ENCODE measurements at regions not wholly inside any gene's neighbourhood (a gene's known extent, or its start where the extent isn't known, plus 50 kb on each side); places are given as distances from the start of the nearest gene placed in this dataset.

- no peak overlapping the region for H3K9ac ChIP-seq (ENCODE audit: low read length)
- no peak overlapping the region for H3K4me3 ChIP-seq (ENCODE audit: low read depth in 1 of 2, low read length in 2 of 2)
- no peaks in the 10 kb centered on the region for H3K36me3 ChIP-seq (ENCODE audit: insufficient read depth, low read length)
- no peaks in the 10 kb centered on the region for H3K4me1 ChIP-seq (ENCODE audit: insufficient read depth, low read length)
- H3K27ac ChIP-seq (ENCODE audit: low read depth, low read length), result no peak overlapping the region
- no peaks in the 10 kb centered on the region for H3K9me3 ChIP-seq (ENCODE audit: low read length)
- no peaks in the 10 kb centered on the region for H3K27me3 ChIP-seq (ENCODE audit: control insufficient read depth in 1 of 2, insufficient read depth in 2 of 2, low read length in 2 of 2)
These were observed 211.8 kb downstream of the ENGASE start for GRCh38 chr17:79286440-79286839.

GRCh38 chr17:79285973-79286372, 211.3 kb downstream of the ENGASE start:
- no peaks in the 10 kb centered on the region for H3K36me3 ChIP-seq (ENCODE audit: insufficient read depth, low read length)
- H3K9me3 ChIP-seq (ENCODE audit: low read length), result no peaks in the 10 kb centered on the region
- no peak overlapping the region for H3K4me3 ChIP-seq (ENCODE audit: low read depth in 1 of 2, low read length in 2 of 2)
- no peak overlapping the region for H3K9ac ChIP-seq (ENCODE audit: low read length)
- no peaks in the 10 kb centered on the region for H3K4me1 ChIP-seq (ENCODE audit: insufficient read depth, low read length)
- no peaks in the 10 kb centered on the region for H3K27me3 ChIP-seq (ENCODE audit: control insufficient read depth in 1 of 2, insufficient read depth in 2 of 2, low read length in 2 of 2)
- H3K27ac ChIP-seq (ENCODE audit: low read depth, low read length), result no peak overlapping the region

GRCh38 chr17:79282294-79282693, 207.7 kb downstream of the ENGASE start:
- Histone ChIP-seq H3K27ac (ENCODE audit: low read depth, low read length) (no peak overlapping the region), H3K36me3 (ENCODE audit: insufficient read depth, low read length) (peaks cover 5% of the 10 kb centered on the region), H3K9me3 (ENCODE audit: low read length) (no peaks in the 10 kb centered on the region), H3K27me3 (ENCODE audit: control insufficient read depth in 1 of 2, insufficient read depth in 2 of 2, low read length in 2 of 2) (no peaks in the 10 kb centered on the region), H3K4me1 (ENCODE audit: insufficient read depth, low read length) (no peaks in the 10 kb centered on the region), H3K4me3 (ENCODE audit: low read depth in 1 of 2, low read length in 2 of 2) (no peak overlapping the region), H3K9ac (ENCODE audit: low read length) (no peak overlapping the region)

- no peak overlapping the region for H3K27ac ChIP-seq (ENCODE audit: low read depth, low read length)
These were observed 207.2 kb downstream of the ENGASE start for GRCh38 chr17:79281803-79282202.

GRCh38 chr17:79280866-79281572, 206.4 kb downstream of the ENGASE start:
- Histone ChIP-seq H3K27ac (ENCODE audit: low read depth, low read length) (no peak overlapping the region), H3K36me3 (ENCODE audit: insufficient read depth, low read length) (peaks cover 5% of the 10 kb centered on the region), H3K9ac (ENCODE audit: low read length) (no peak overlapping the region), H3K4me3 (ENCODE audit: low read depth in 1 of 2, low read length in 2 of 2) (no peak overlapping the region), H3K9me3 (ENCODE audit: low read length) (no peaks in the 10 kb centered on the region), H3K4me1 (ENCODE audit: insufficient read depth, low read length) (no peaks in the 10 kb centered on the region), H3K27me3 (ENCODE audit: control insufficient read depth in 1 of 2, insufficient read depth in 2 of 2, low read length in 2 of 2) (no peaks in the 10 kb centered on the region)

More at GRCh38 chr17:79281803-79282202, 207.2 kb downstream of the ENGASE start:
- Histone ChIP-seq H3K4me3 (ENCODE audit: low read depth in 1 of 2, low read length in 2 of 2) (no peak overlapping the region), H3K9ac (ENCODE audit: low read length) (no peak overlapping the region), H3K27me3 (ENCODE audit: control insufficient read depth in 1 of 2, insufficient read depth in 2 of 2, low read length in 2 of 2) (no peaks in the 10 kb centered on the region), H3K4me1 (ENCODE audit: insufficient read depth, low read length) (no peaks in the 10 kb centered on the region), H3K36me3 (ENCODE audit: insufficient read depth, low read length) (peaks cover 5% of the 10 kb centered on the region), H3K9me3 (ENCODE audit: low read length) (no peaks in the 10 kb centered on the region)

- no peaks in the 10 kb centered on the region for H3K9me3 ChIP-seq (ENCODE audit: low read length)
These were observed 205.4 kb downstream of the ENGASE start for GRCh38 chr17:79280010-79280409.

GRCh38 chr17:79279320-79279719, 204.7 kb downstream of the ENGASE start:
- Histone ChIP-seq H3K9ac (ENCODE audit: low read length) (no peak overlapping the region), H3K27me3 (ENCODE audit: control insufficient read depth in 1 of 2, insufficient read depth in 2 of 2, low read length in 2 of 2) (no peaks in the 10 kb centered on the region), H3K27ac (ENCODE audit: low read depth, low read length) (no peak overlapping the region)

More at GRCh38 chr17:79280010-79280409, 205.4 kb downstream of the ENGASE start:
- no peaks in the 10 kb centered on the region for H3K4me1 ChIP-seq (ENCODE audit: insufficient read depth, low read length)
- no peak overlapping the region for H3K9ac ChIP-seq (ENCODE audit: low read length)
- H3K27ac ChIP-seq (ENCODE audit: low read depth, low read length), result no peak overlapping the region
- H3K36me3 ChIP-seq (ENCODE audit: insufficient read depth, low read length), result peaks cover 5% of the 10 kb centered on the region
- H3K27me3 ChIP-seq (ENCODE audit: control insufficient read depth in 1 of 2, insufficient read depth in 2 of 2, low read length in 2 of 2), result no peaks in the 10 kb centered on the region
- no peak overlapping the region for H3K4me3 ChIP-seq (ENCODE audit: low read depth in 1 of 2, low read length in 2 of 2)

GRCh38 chr17:79276821-79277220, 202.2 kb downstream of the ENGASE start:
- H3K4me3 ChIP-seq (ENCODE audit: low read depth in 1 of 2, low read length in 2 of 2), result no peak overlapping the region
- peaks cover 5% of the 10 kb centered on the region for H3K36me3 ChIP-seq (ENCODE audit: insufficient read depth, low read length)
- H3K27me3 ChIP-seq (ENCODE audit: control insufficient read depth in 1 of 2, insufficient read depth in 2 of 2, low read length in 2 of 2), result no peaks in the 10 kb centered on the region
- no peak overlapping the region for H3K9ac ChIP-seq (ENCODE audit: low read length)
- H3K9me3 ChIP-seq (ENCODE audit: low read length), result no peaks in the 10 kb centered on the region
- no peaks in the 10 kb centered on the region for H3K4me1 ChIP-seq (ENCODE audit: insufficient read depth, low read length)
- no peak overlapping the region for H3K27ac ChIP-seq (ENCODE audit: low read depth, low read length)

More at GRCh38 chr17:79279320-79279719, 204.7 kb downstream of the ENGASE start:
- H3K4me3 ChIP-seq (ENCODE audit: low read depth in 1 of 2, low read length in 2 of 2), result no peak overlapping the region
- no peaks in the 10 kb centered on the region for H3K4me1 ChIP-seq (ENCODE audit: insufficient read depth, low read length)
- H3K9me3 ChIP-seq (ENCODE audit: low read length), result no peaks in the 10 kb centered on the region
- H3K36me3 ChIP-seq (ENCODE audit: insufficient read depth, low read length), result peaks cover 5% of the 10 kb centered on the region

GRCh38 chr17:79273660-79274059, 199.0 kb downstream of the ENGASE start:
- H3K27ac ChIP-seq (ENCODE audit: low read depth, low read length), result no peak overlapping the region
- no peaks in the 10 kb centered on the region for H3K4me1 ChIP-seq (ENCODE audit: insufficient read depth, low read length)
- no peaks in the 10 kb centered on the region for H3K9me3 ChIP-seq (ENCODE audit: low read length)
- no peaks in the 10 kb centered on the region for H3K36me3 ChIP-seq (ENCODE audit: insufficient read depth, low read length)
- H3K4me3 ChIP-seq (ENCODE audit: low read depth in 1 of 2, low read length in 2 of 2), result no peak overlapping the region
- no peak overlapping the region for H3K9ac ChIP-seq (ENCODE audit: low read length)
- H3K27me3 ChIP-seq (ENCODE audit: control insufficient read depth in 1 of 2, insufficient read depth in 2 of 2, low read length in 2 of 2), result no peaks in the 10 kb centered on the region

- no peaks in the 10 kb centered on the region for H3K9me3 ChIP-seq (ENCODE audit: low read length)
- no peak overlapping the region for H3K9ac ChIP-seq (ENCODE audit: low read length)
- H3K27me3 ChIP-seq (ENCODE audit: control insufficient read depth in 1 of 2, insufficient read depth in 2 of 2, low read length in 2 of 2), result no peaks in the 10 kb centered on the region
- no peaks in the 10 kb centered on the region for H3K36me3 ChIP-seq (ENCODE audit: insufficient read depth, low read length)
- no peak overlapping the region for H3K4me3 ChIP-seq (ENCODE audit: low read depth in 1 of 2, low read length in 2 of 2)
- no peaks in the 10 kb centered on the region for H3K4me1 ChIP-seq (ENCODE audit: insufficient read depth, low read length)
- H3K27ac ChIP-seq (ENCODE audit: low read depth, low read length), result no peak overlapping the region
These were observed 198.1 kb downstream of the ENGASE start for GRCh38 chr17:79272666-79273219.

GRCh38 chr17:79272220-79272619, 197.6 kb downstream of the ENGASE start:
- Histone ChIP-seq H3K36me3 (ENCODE audit: insufficient read depth, low read length) (no peaks in the 10 kb centered on the region), H3K9me3 (ENCODE audit: low read length) (no peaks in the 10 kb centered on the region), H3K27me3 (ENCODE audit: control insufficient read depth in 1 of 2, insufficient read depth in 2 of 2, low read length in 2 of 2) (no peaks in the 10 kb centered on the region), H3K27ac (ENCODE audit: low read depth, low read length) (no peak overlapping the region), H3K9ac (ENCODE audit: low read length) (no peak overlapping the region), H3K4me3 (ENCODE audit: low read depth in 1 of 2, low read length in 2 of 2) (no peak overlapping the region), H3K4me1 (ENCODE audit: insufficient read depth, low read length) (no peaks in the 10 kb centered on the region)

GRCh38 chr17:79269620-79270019, 195.0 kb downstream of the ENGASE start:
- H3K27me3 ChIP-seq (ENCODE audit: control insufficient read depth in 1 of 2, insufficient read depth in 2 of 2, low read length in 2 of 2), result no peaks in the 10 kb centered on the region

More at GRCh38 chr17:79269620-79270019, 195.0 kb downstream of the ENGASE start:
- H3K9ac ChIP-seq (ENCODE audit: low read length), result no peak overlapping the region
- H3K36me3 ChIP-seq (ENCODE audit: insufficient read depth, low read length), result no peaks in the 10 kb centered on the region
- peaks cover 11% of the 10 kb centered on the region for H3K4me1 ChIP-seq (ENCODE audit: insufficient read depth, low read length)
- H3K9me3 ChIP-seq (ENCODE audit: low read length), result no peaks in the 10 kb centered on the region
- no peak overlapping the region for H3K27ac ChIP-seq (ENCODE audit: low read depth, low read length)
- no peak overlapping the region for H3K4me3 ChIP-seq (ENCODE audit: low read depth in 1 of 2, low read length in 2 of 2)

Data from muscle layer of colon (tissue), 2 donors.